HG02588 (cell line): ENCODE measurements at regions not wholly inside any gene's neighbourhood (a gene's known extent, or its start where the extent isn't known, plus 50 kb on each side); places are given as distances from the start of the nearest gene placed in this dataset.
"Not testable (repeated sequence)": the region's sequence is repeated elsewhere in the genome, so short reads cannot be mapped to it uniquely, and the experiment has no call there.

Experiments
- ATAC-seq: cut with Tn5 transposase; IDR thresholded peaks from one replicate; pipeline ENCODE4 v1.9.1; 2021; ENCODE audit warnings: mild to moderate bottlenecking, moderate library complexity; ENCODE audit not compliant: unreplicated experiment

DNA sequence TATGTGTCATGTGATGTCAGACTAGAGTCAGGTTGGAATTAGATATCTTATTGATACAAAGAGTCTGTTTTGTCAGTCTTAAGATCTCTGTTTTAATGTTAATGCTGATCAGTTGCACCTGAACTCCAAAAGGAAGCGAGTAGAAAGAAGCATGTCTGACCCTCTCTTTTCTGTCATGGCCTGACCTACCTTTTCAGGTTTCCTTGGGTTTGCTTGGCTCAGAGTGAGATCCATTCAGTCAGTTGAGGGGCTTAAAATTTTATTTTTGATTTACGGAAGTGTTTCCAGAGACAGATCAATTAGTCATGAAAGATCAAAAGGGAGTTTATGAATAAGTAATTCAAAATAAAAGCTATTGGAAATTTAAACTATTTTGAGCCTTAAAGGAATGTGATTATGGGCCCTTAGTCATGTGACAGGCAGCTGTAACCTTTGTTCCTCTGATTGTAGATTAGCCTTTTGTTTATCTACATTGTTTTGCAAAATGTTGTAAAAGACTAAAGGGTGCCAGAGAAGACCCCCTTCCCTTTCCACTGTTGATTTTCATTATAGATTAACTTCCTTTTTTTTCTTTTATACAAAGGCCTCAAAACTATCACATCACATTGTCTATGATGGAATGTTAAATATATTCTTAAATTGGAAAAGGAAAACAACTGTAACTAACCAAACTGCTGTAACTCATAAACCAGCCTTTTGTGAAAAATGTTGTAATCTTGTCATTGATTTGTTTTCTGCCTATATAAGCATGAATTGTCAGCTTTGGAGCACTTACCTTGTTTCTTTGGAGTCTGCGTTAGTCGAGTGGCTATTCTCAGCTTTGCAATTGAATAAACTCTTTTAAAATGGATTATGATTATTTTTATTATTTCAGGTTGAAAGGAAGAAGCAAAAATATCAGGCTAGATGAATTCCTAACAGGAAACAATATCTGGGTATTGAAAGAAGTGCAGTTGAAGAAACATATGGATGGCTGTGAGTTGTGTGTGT is 195.5 kb upstream of the MBL2 start:
- ATAC-seq = no peak

DNA sequence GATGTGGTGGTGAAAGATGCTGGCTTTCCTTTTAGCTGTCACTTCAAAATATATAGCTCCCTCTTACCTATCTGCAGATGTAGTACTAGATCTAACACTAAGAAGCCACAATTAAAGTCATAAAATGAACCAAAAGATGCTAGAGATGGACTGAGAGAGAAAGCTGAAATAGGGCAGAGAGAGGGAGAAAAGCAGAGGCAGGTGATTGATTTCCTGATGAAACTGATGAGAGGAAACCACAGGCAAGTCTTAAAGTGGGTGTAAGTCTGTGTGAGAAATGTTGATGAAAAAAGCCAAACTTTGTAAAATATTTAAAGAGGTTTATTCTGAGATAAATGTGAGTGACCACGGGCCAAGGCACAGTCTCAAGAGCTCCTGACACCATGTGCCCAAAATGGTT is 194.3 kb upstream of the MBL2 start:
- no peak for ATAC-seq

DNA sequence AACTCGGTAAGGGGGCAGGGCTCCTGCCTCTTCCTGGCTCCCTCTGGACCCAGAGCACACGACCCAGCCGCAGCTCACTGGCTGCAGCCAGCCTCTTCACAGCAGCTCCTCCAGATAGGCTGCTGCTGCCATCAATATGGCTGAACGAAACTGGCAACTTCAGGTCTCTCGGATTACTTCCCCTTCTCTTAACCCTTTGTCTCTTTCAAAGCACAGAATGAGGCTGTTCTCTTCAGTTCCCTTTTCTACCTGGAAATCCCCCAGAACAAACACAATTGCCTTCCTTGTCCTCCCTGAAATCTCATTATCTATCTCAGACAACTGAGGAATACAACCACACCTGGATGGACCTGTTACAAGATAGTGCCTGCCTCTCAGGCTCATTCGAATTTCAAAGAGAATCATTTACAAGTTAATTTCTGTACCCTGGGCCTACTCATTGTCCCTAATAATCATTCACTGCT is 193.4 kb upstream of the MBL2 start:
- peak; percentile 98 for ATAC-seq

GRCh38 chr10:52965509-52965908 is 192.9 kb upstream of the MBL2 start:
- peak; percentile 9 for ATAC-seq

DNA sequence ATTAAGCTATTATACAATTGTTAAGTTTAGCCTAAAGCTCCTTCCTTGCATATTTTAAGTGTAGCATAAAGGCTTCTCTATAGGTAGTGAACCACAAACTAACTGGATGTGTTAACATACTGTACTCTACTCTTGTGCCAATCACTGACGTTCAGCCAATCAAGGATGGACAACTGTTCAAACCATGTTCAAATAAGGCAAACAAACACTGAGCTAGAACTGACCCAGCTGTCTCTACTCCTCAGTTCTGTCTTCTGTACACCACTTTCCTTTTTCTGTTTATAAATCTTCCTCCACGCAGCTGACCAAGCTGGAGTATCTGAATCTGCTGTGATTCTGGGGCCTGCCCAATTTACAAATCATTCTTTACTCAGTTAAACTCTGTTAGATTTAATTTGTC is 188.7 kb upstream of the MBL2 start:
- no peak for ATAC-seq

- no peak for ATAC-seq
Measured at GRCh38 chr10:52959810-52960209, 187.2 kb upstream of the MBL2 start.

GRCh38 chr10:52956861-52957260 is 184.3 kb upstream of the MBL2 start:
- no peak for ATAC-seq

- no peak for ATAC-seq
Measured at GRCh38 chr10:52956461-52956860, 183.9 kb upstream of the MBL2 start.

DNA sequence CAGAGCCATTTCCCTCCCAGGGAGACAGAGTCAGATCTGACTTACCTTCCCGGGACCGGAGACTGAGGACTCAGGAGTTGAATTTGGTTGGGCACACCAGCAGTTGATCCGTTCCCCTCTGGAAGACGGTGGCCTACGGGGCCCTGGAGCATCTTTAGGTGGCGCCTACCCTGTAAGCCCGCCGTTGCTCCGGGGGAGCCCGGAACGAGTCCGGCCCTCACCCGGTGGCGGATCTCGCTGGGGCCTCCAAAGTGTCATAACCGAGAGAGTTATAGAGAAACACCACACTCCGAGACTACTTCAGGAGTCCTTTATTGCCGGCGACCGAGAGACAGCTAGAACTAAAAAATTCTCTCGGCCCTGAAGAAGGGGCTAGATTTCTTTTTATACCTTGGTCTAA is 182.8 kb upstream of the MBL2 start:
- ATAC-seq = no peak

DNA sequence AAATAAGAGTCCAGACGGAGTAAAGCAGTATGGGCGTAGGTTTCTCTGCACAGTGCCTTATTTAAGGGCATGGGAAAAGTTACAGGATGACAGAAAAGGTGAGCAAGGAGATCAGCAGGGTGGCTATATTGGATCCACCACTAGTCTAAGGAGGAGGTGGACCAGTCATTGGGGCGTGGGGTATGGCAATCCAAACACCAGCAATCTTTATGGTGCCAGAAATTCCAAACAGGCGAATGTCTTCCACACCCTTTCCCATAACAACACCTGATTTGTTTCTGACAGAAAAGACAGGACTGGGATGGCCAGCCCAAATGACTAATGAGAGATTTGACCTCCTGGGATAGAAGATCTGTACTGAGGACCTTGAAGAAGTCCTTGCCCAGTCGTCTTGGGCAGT is 181.8 kb upstream of the MBL2 start:
- ATAC-seq = no peak

GRCh38 chr10:52952391-52953055 is 179.9 kb upstream of the MBL2 start:
- ATAC-seq = no peak

- ATAC-seq = peak; percentile 90
Measured at GRCh38 chr10:52951824-52952223, 179.2 kb upstream of the MBL2 start.

DNA sequence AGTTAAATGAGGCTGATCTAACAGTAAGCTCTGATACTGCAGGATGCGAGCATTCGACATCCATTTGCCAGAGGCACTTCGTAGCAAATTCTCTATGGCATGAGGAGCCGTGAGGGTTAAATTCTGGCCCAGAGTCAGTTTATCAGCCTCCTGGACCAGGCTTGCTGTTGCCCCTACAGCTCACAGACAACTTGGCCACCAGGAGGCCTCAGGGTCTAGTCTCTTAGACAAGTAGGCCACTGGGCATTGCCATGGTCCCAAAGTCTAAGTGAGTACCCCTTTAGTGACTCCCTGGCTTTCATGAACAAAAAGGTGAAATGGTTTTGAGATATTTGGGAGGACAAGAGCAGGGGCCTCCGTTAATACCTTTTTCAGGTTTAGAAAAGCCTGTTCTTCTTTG is 178.0 kb upstream of the MBL2 start:
- no peak for ATAC-seq

DNA sequence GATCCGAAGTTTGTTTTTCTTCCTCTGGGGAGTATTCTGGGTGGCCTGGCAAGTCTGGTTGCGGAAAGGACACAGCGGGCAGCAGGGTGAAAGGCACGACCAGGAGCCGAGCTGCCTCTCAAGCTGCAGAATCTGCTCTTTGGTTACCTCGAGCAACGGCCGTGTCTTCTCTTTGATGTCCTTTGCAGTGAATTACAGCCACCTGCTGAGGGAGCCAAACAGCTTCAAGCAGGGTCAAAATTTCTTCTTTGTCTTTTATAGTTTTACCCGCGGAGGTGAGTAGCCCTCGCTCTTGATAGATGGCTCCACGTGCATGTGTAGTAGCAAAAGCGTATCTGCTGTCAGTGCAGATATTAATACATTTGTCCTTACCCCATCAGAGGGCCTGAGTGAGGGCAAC is 177.3 kb upstream of the MBL2 start:
- ATAC-seq = no peak

DNA sequence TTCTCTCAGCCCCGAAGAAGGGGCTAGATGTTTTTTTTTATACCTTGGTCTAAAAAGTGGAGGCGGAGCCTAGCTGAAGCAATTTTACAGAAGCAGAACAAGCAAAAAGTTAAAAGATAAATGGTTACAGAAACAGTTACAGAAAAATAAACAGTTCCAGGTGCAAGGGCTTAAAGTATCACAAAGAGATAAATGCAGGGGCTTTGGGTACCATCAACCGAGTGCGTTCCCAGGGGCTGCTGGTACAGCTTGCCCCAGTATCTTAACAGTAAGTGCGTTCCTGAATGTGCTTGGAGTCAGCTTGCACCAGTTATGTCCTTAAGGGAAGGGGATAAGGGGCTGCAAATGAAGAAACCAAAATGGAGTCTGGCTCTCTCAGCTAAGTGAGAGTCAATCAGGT is 173.9 kb upstream of the MBL2 start:
- ATAC-seq = no peak

- not testable (repeated sequence) for ATAC-seq
Measured at GRCh38 chr10:52945521-52945920, 172.9 kb upstream of the MBL2 start.

DNA sequence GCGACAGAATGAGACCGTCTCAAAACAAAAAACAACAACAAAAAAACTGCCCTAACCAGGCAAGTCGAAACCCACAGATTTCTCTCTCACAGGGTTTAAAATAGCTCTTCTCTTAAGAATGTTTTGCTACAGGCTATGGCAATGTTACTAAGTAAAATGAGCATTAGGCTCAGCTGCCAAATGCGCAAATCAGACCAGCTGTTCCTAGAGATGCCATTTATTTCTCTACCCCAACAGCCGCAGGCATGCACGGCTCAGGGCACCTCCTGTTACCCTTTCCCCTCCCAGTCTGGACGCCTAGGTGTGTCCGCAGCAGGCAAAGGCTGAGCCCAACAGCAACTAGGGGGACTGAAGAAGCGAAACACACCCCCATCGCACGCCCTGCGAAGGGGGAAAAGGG is 168.3 kb upstream of the MBL2 start:
- ATAC-seq = no peak

DNA sequence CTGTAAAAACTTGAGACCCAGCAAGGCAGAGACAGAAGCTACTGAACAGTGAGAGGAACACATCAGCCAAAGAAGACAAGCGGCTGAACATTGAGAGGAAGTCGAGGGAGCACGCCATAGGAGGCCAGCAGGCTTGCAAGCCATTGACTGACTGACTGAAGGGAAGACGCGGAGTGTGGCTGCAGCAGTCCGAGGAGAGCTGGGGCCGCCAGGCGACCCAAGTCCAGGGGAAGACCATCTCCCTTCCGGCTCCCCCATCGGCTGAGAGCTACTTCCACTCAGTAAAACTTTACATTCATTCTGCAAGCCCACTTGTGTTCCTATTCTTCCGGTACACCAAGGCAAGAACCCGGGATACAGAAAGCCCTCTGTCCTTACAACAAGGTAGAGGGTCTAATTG is 167.3 kb upstream of the MBL2 start:
- ATAC-seq = no peak

DNA sequence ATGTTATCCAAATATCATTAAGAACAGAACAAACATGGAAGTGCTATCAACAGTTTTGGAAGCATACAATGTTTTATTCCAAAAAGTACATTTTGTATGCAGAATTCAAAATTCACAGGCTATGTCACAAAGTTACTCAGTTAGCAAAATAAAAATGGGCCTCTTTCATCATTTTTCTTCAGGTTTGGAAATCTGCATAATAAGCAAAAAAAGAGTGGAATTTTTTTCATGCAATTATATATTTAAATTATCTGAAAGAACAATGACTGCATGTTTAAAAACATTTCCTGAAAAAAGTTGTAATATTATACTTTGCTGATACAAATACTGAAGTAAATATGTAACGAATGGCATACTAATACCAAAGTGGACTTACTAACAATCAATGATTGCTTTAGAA is 161.2 kb upstream of the MBL2 start:
- ATAC-seq = no peak

GRCh38 chr10:52927678-52928077 is 155.1 kb upstream of the MBL2 start:
- no peak for ATAC-seq

- no peak for ATAC-seq
Measured at GRCh38 chr10:52923520-52923919, 150.9 kb upstream of the MBL2 start.

GRCh38 chr10:52918714-52919305 is 146.2 kb upstream of the MBL2 start:
- no peak for ATAC-seq
